ENCODE measurements at regions not wholly inside any gene's neighbourhood (a gene's known extent, or its start where the extent isn't known, plus 50 kb on each side); places are given as distances from the start of the nearest gene placed in this dataset.

DNA sequence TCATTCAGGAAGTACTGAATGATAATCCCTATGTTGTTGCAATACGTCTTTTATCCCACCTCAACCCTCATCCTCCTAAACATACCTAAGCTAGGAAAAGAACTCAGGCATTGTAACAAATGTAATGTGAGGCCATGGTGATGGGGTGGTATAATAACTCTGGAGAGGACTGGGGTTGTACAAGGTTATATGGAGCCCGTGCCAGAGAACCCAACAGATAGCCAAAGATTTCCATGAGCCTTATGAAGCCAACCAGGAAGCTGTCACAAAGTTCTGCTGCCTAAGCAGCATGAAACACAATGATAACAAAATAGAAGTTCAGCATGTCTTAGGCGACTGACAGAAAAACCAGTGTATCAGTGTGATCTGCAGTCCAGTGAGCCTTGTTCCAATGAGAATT is 394.1 kb upstream of the NBEA start:
- TF ChIP-seq, protein P1, sequence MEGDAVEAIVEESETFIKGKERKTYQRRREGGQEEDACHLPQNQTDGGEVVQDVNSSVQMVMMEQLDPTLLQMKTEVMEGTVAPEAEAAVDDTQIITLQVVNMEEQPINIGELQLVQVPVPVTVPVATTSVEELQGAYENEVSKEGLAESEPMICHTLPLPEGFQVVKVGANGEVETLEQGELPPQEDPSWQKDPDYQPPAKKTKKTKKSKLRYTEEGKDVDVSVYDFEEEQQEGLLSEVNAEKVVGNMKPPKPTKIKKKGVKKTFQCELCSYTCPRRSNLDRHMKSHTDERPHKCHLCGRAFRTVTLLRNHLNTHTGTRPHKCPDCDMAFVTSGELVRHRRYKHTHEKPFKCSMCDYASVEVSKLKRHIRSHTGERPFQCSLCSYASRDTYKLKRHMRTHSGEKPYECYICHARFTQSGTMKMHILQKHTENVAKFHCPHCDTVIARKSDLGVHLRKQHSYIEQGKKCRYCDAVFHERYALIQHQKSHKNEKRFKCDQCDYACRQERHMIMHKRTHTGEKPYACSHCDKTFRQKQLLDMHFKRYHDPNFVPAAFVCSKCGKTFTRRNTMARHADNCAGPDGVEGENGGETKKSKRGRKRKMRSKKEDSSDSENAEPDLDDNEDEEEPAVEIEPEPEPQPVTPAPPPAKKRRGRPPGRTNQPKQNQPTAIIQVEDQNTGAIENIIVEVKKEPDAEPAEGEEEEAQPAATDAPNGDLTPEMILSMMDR (IDR thresholded peaks at IDR 0.05), result no peak
- no peak for TF ChIP-seq POLR2A (IDR thresholded peaks at IDR 0.05)

Measured in esophagus squamous epithelium (tissue), 4 donors.